Peyer's patch (tissue), 4 donors: ENCODE measurements at regions not wholly inside any gene's neighbourhood (a gene's known extent, or its start where the extent isn't known, plus 50 kb on each side); places are given as distances from the start of the nearest gene placed in this dataset.

Experiments
- DNase-seq, 3 donors: peaks; one replicate each; pipeline ENCODE4 v3.0.0-alpha.2; 2017 to 2019
- H3K27ac ChIP-seq, 4 donors: fragments of 200-600 bp; sonication (generic); one replicate each; pipeline ENCODE4 v1.5.1; 2016 to 2019
- H3K27me3 ChIP-seq, 2 donors: fragments of 200-600 bp; sonication (generic); one replicate each; pipeline ENCODE4 v1.5.1; 2019
- H3K36me3 ChIP-seq, 3 donors: fragments of 200-600 bp; sonication (generic); one replicate each; pipeline ENCODE4 v1.5.1; 2016 to 2019
- H3K4me1 ChIP-seq, 4 donors: fragments of 200-600 bp; sonication (generic); one replicate each; pipeline ENCODE4 v1.5.1; 2016 to 2019
- H3K4me3 ChIP-seq, 4 donors: fragments of 200-600 bp; sonication (generic); 1 replicate in 3 of 4; 2 replicates in 1 of 4; pipeline ENCODE4 v1.5.1; 2016 to 2019; ENCODE audit warnings: mild to moderate bottlenecking in 1 of 4
- H3K9me3 ChIP-seq, 4 donors: fragments of 200-600 bp; sonication (generic); one replicate each; pipeline ENCODE4 v1.5.1; 2016 to 2019; ENCODE audit warnings: mild to moderate bottlenecking in 1 of 4
- POLR2A ChIP-seq, 2 donors: fragments of 450-650 bp; IDR thresholded peaks; one replicate each; pipeline ENCODE4 v1.5.1; 2017; ENCODE audit warnings: antibody characterized with exemption in 2 of 2, mild to moderate bottlenecking in 2 of 2, moderate library complexity in 2 of 2
- TF ChIP-seq, protein P1 (sequence below), 6 experiments: fragments of 450-650 bp in 4 of 6; fragments of 200-600 bp in 2 of 6; sonication (generic) in 1 of 6; IDR thresholded peaks; one replicate each; pipeline ENCODE4 v1.5.1; 2017 to 2019; ENCODE audit warnings: antibody characterized with exemption in 6 of 6, mild to moderate bottlenecking in 3 of 6, moderate library complexity in 1 of 6

DNA sequence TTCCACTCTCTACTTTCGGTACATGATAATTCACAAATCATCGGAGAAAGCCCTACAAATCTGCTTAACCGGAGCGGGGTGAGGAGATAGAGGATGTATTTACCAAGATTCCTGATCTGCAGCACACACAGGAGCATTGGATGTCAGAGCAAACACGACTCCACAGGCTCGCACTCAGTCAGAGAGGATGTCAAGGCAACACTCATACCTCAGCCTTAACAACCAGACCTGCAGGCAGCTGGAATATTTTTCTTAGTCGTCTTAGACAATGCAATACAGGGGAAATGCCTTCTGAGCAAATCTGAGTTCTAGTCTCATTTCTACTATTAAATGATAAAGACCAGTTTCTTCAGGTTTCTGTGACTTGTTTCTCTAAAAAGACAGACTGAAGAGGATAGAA lies 159.3 kb upstream of the CPNE8 start:
- no peaks in the 10 kb centered on the region for H3K27me3 ChIP-seq
- no peaks in the 10 kb centered on the region for H3K9me3 ChIP-seq
- no peak for DNase-seq
- no peaks in the 10 kb centered on the region for H3K4me1 ChIP-seq
- no peak overlapping the region for H3K27ac ChIP-seq
- TF ChIP-seq, protein P1, sequence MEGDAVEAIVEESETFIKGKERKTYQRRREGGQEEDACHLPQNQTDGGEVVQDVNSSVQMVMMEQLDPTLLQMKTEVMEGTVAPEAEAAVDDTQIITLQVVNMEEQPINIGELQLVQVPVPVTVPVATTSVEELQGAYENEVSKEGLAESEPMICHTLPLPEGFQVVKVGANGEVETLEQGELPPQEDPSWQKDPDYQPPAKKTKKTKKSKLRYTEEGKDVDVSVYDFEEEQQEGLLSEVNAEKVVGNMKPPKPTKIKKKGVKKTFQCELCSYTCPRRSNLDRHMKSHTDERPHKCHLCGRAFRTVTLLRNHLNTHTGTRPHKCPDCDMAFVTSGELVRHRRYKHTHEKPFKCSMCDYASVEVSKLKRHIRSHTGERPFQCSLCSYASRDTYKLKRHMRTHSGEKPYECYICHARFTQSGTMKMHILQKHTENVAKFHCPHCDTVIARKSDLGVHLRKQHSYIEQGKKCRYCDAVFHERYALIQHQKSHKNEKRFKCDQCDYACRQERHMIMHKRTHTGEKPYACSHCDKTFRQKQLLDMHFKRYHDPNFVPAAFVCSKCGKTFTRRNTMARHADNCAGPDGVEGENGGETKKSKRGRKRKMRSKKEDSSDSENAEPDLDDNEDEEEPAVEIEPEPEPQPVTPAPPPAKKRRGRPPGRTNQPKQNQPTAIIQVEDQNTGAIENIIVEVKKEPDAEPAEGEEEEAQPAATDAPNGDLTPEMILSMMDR (IDR thresholded peaks at IDR 0.05) = no peak
- no peak for TF ChIP-seq POLR2A (IDR thresholded peaks at IDR 0.05)
- H3K36me3 ChIP-seq = no peaks in the 10 kb centered on the region
- H3K4me3 ChIP-seq = no peak overlapping the region

DNA sequence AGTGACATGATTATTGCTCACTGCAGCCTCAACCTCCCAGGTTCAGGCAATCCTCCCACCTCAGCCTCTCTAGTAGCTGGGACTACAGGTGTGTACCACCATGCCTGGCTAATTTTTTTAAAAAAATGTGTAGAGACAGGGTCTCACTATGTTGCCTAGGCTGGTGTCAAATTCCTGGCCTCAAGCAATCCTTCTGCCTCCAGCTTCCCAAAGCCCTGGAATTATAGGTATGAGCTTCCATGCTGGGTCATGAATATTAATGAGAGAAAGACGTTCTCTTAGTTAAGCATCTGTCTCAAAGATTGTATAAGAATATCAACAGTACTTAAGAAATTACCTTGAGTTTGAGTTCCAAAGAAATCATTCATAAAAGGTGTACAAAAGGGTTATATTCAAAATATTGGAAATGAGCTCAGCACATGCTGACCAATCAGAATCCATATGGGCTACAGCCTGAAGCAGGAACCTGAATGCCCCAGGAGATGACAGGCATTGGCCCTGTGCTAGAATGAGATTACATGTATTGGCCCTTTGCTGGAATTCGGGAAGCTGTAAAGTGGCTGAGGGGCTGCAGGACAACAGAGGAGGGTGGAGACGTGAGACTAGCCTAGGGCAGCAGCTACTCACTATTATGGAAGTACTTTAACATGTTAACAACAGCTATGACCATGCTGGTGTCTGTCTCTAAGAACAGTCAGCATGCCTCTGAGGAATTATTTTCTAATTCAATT lies 157.0 kb upstream of the CPNE8 start:
- no peak for DNase-seq
- Histone ChIP-seq H3K27me3 (no peaks in the 10 kb centered on the region), H3K27ac (no peak overlapping the region), H3K9me3 (no peaks in the 10 kb centered on the region), H3K36me3 (no peaks in the 10 kb centered on the region), H3K4me3 (no peak overlapping the region), H3K4me1 (no peaks in the 10 kb centered on the region)
- TF ChIP-seq POLR2A (IDR thresholded peaks at IDR 0.05) = no peak
- TF ChIP-seq, protein P1 (IDR thresholded peaks at IDR 0.05) = no peak

DNA sequence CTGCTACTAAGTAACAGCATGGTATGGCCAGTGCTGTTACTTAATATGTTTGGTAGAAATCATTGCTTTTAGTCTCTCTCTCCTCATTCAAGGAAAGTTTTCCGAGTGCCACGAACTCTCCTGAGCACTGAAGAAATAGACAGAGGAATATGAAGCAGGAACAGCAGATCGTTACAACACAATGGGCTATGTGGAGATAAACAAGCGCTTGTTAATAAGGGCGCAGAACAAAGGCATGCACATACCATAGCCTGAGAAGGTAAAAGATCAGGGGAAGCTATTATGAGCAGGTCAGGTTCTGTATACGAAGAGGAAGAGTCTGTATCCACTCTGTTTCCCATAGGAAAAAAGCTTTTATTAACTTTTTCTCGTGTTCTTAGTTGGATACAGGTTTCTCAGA lies 156.2 kb upstream of the CPNE8 start:
- Histone ChIP-seq H3K27ac (no peak overlapping the region), H3K36me3 (no peaks in the 10 kb centered on the region), H3K9me3 (no peaks in the 10 kb centered on the region), H3K27me3 (no peaks in the 10 kb centered on the region), H3K4me1 (no peaks in the 10 kb centered on the region), H3K4me3 (no peak overlapping the region)
- TF ChIP-seq POLR2A (IDR thresholded peaks at IDR 0.05) = no peak
- TF ChIP-seq, protein P1 (IDR thresholded peaks at IDR 0.05) = no peak
- no peak for DNase-seq

DNA sequence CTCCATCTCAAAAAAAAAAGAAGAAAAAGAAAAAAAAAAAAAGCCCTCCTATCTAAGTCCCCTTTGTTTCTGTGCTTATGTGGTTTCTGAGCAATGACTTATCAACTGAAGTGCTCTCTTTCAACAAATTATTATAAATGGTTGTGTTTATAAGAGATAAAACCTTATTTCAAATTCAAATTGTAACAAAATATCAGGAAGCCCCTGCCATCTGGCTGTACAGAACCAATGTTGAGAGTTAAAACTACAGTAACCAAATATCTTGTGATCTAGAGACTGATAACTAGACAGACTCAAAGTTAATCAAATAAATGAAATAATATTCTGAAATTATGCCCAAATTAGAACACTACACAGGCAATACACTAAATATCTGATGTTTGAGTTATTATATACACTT lies 143.0 kb upstream of the CPNE8 start:
- no peaks in the 10 kb centered on the region for H3K36me3 ChIP-seq
- no peaks in the 10 kb centered on the region for H3K4me1 ChIP-seq
- DNase-seq = no peak
- no peak overlapping the region for H3K4me3 ChIP-seq
- no peaks in the 10 kb centered on the region for H3K9me3 ChIP-seq
- no peak overlapping the region for H3K27ac ChIP-seq
- TF ChIP-seq POLR2A (IDR thresholded peaks at IDR 0.05) = no peak
- TF ChIP-seq, protein P1 (IDR thresholded peaks at IDR 0.05) = no peak
- no peaks in the 10 kb centered on the region for H3K27me3 ChIP-seq

DNA sequence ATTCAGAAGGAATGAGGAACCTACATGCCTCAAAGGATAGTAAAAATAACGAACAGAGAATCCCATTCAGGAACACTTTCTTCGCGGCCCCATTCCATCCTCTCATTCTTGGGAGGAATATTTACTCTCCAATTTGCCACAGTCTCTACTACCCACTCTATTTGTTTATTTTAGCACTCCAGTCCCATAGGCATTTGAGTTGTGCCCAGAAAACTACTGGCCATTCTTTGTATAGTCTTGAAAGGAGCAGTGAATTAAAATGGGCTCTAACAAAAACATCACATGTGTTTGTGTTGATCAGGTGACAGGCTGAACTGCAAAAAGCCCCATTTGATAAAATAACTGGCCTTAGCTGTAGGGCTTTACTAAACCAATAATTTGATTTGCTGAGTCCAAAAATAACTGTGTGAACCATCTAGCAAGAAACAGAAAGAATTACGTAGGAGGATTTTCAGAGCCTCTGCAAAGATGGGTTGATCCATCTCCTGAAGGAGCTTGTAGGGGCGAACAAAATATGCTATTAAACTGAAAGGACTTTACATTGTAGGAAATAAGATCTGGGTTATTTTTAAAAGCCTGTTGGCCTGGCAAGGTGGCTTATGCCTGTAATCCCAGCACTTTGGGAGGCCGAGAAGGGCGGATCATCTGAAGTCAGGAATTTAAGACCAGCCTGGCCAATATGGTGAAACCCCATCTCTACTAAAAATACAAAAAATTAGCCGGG lies 142.3 kb upstream of the CPNE8 start:
- Histone ChIP-seq H3K4me1 (no peaks in the 10 kb centered on the region), H3K36me3 (no peaks in the 10 kb centered on the region), H3K9me3 (no peaks in the 10 kb centered on the region), H3K27me3 (no peaks in the 10 kb centered on the region), H3K27ac (no peak overlapping the region), H3K4me3 (no peak overlapping the region)
- DNase-seq = no peak
- TF ChIP-seq POLR2A (IDR thresholded peaks at IDR 0.05) = no peak
- TF ChIP-seq, protein P1 (IDR thresholded peaks at IDR 0.05) = no peak
